Fibroblast of gingiva (primary cell): ENCODE measurements at regions not wholly inside any gene's neighbourhood (a gene's known extent, or its start where the extent isn't known, plus 50 kb on each side); places are given as distances from the start of the nearest gene placed in this dataset.

Experiments used
- DNase-seq: peaks from one replicate; pipeline ENCODE4 v3.0.0-alpha.2; 2011; ENCODE audit warnings: low read depth

GRCh38 chr1:25103164-25103795 is 129.0 kb downstream of the SYF2 start:
- DNase-seq: no peak

- no peak for DNase-seq
These were observed 132.0 kb downstream of the SYF2 start for GRCh38 chr1:25100151-25100833.

- no peak for DNase-seq
These were observed 132.9 kb downstream of the SYF2 start for GRCh38 chr1:25099343-25099951.

GRCh38 chr1:25098717-25099116 is 133.6 kb downstream of the SYF2 start:
- no peak for DNase-seq

- DNase-seq: peak; percentile 42
These were observed 135.8 kb downstream of the SYF2 start for GRCh38 chr1:25096307-25097150.

GRCh38 chr1:25095635-25096200 is 136.6 kb downstream of the SYF2 start:
- no peak for DNase-seq

- DNase-seq: no peak
These were observed 137.3 kb downstream of the SYF2 start for GRCh38 chr1:25094995-25095394.

- no peak for DNase-seq
These were observed 138.1 kb downstream of the SYF2 start for GRCh38 chr1:25094229-25094628.

- DNase-seq: no peak
These were observed 140.6 kb downstream of the SYF2 start for GRCh38 chr1:25091658-25092057.

- DNase-seq: no peak
These were observed 141.4 kb downstream of the SYF2 start for GRCh38 chr1:25090707-25091422.

GRCh38 chr1:25089772-25090171 is 142.5 kb downstream of the SYF2 start:
- no peak for DNase-seq

- DNase-seq: no peak
These were observed 143.4 kb downstream of the SYF2 start for GRCh38 chr1:25088946-25089345.

- no peak for DNase-seq
These were observed 144.1 kb downstream of the SYF2 start for GRCh38 chr1:25088180-25088701.

- no peak for DNase-seq
These were observed 145.7 kb downstream of the SYF2 start for GRCh38 chr1:25086518-25087079.

- DNase-seq: no peak
These were observed 147.9 kb downstream of the SYF2 start for GRCh38 chr1:25084407-25084806.

GRCh38 chr1:25083481-25084345 is 148.6 kb downstream of the SYF2 start:
- DNase-seq: no peak

- DNase-seq: no peak
These were observed 149.3 kb downstream of the SYF2 start for GRCh38 chr1:25082995-25083394.

GRCh38 chr1:25082216-25082899 is 149.9 kb downstream of the SYF2 start:
- DNase-seq: no peak

- DNase-seq: no peak
These were observed 150.8 kb downstream of the SYF2 start for GRCh38 chr1:25081496-25081895.
